H1 (cell line): ENCODE measurements at regions not wholly inside any gene's neighbourhood (a gene's known extent, or its start where the extent isn't known, plus 50 kb on each side); places are given as distances from the start of the nearest gene placed in this dataset.

Experiments
- CREB1 ChIP-seq: IDR thresholded peaks from 2 replicates; pipeline ENCODE4 v1.6.1; 2012; ENCODE audit warnings: inconsistent platforms
- NRF1 ChIP-seq: IDR thresholded peaks from 2 replicates; pipeline ENCODE4 v1.6.1; 2011; ENCODE audit warnings: mild to moderate bottlenecking, low read depth, low read length, improper control_type of control experiment

DNA sequence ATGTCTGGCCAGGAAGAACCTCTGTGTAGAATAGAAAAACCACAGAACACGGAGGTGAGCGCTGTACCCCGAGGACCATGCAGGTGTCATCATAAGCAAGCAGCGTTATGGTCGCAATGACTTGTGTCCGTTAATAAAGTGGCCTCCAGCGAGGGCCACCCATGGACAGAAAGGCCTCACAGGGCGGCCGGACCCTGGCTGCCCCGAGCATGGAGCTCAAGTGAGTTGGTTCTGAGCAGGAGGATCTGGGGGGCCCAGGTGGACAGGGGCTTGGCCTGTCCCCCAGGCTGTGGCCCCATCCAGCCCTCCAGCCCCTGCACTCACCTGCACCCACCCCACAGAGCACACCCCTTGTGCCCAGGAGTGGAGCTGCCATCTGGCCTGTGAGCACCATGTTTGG is 133.8 kb downstream of the BRD1 start (continued):
- TF ChIP-seq NRF1 (no peak), CREB1 (no peak)
